ENCODE measurements at regions not wholly inside any gene's neighbourhood (a gene's known extent, or its start where the extent isn't known, plus 50 kb on each side); places are given as distances from the start of the nearest gene placed in this dataset.

DNA sequence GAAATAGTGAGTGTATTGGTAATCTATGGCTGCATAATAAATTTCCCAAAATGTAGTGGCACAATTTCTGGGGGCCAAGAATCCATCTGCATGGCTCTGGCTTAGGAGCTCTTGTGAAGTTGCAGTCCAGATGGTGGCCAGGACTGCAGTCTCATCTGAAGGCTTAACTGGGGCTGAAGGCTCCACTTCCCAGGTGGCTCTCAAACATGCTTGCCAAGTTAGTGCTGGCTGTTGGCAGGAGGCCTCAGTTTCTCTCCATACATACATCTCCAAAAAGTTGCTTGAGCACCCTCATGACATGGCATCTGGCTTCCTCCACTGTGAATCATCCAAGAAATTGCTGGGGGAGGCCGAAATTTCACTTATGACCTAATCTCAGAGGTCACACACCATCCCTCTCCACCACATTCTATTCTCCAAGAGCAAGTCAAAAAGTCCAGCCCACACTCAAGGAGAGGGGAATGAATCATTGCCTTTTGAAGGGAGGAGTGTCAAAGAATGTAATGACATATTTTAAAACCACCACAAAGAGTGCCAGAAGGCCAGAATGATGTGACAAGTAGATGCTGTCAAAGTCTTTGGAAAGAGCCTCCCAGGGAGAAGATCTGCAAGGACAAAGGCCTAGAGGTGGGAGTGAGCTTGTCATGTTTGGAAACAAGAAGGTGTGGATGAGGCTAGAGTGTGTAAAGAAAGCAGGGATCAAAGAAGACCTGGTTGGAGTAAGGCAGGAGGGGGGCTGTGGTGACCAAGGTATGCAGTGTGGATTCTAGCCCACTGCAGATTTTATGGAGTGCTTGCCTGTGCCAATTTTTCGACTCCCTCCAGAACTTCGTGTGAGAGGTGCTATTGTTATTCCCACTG, 566.2 kb downstream of the MIAT start:
- DNase-seq (ENCODE audit: low read depth in 3 of 3): no peak

DNA sequence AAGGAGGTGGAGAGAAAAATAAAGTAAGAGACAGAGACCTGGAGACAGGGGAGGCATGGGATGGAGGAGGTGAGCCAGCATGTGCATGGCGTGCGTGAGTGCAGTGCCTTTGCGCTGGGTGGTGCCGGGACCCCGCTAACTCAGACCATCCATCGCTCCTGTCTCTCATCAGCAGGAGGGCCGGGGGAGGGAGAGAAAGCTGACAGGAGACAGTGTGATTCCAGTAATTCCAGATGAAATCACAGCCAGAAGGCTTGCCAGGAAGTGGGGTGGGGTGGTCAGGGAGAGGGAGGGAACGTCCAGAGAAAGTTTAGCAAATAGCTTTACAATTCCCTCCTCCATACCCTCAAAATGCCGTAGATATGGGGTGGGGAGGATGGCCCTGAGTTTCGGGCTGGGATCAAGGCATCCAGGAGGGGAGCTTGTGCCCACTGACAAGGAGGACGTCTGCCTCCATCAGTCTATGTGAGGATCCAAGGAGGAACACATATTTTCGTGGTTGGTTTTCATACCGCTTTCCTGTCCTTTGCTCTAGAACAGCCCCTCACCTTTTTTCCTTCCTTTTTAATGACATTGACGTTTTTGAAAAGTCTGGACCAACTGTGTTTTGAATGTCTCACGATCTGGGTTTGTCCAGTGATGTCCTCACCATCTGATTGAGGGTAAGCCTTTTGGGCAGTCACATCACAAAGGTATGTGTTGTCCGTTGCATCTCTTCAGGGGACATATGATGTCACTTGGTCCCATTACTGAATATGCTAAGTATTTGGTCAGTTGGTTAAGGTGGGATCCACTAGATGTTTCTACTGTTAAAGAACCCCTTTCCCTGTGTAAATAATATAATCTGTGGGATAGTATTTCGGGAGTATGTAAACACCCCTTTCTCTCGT, 567.3 kb downstream of the MIAT start:
- no peak for DNase-seq (ENCODE audit: low read depth in 3 of 3)

GRCh38 chr22:27226666-27227065, 569.3 kb downstream of the MIAT start:
- DNase-seq (ENCODE audit: low read depth in 3 of 3): no peak

DNA sequence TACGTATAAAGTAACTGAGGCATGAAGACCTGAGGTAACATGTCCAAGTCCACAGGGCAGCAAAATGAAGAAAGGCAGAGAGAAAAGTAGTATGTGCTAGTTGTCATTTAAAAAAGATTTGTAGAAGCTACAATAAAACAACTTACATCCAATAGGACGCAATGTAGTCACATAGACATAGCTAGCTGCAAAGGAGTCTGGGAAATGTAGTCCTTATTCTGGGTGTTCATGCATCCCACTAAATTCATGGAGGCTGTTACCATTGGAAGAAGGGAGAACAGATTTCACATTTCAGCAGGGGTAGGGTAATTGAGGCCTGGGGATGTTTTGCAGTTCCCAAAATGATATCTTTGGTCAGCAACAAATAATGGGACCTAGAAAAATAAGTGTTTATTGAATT, 571.4 kb downstream of the MIAT start:
- no peak for DNase-seq (ENCODE audit: low read depth in 3 of 3)

DNA sequence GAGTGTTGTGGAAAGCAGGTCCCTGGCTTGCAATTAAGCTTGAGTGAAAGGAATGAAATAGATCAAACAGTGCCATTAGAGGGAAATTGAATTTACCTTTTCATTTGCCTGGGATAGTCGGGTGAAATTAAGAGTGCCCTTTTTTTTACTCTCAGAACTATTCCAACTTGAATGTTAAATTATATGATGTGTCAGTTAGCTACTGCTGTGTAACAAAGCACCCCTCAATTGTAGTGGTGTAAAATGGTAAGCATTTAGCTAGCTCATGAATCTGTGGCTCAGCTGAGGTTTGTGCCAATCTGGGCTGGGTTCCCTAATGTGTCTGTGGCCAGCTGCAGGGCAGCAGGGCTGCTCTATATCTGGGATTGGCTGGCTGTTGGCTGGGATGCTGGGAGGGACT, 571.4 kb downstream of the MN1 start:
- no peak for DNase-seq (ENCODE audit: low read depth in 3 of 3)

- no peak for DNase-seq (ENCODE audit: low read depth in 3 of 3)
These were observed 570.3 kb downstream of the MN1 start for GRCh38 chr22:27231266-27231665.

DNA sequence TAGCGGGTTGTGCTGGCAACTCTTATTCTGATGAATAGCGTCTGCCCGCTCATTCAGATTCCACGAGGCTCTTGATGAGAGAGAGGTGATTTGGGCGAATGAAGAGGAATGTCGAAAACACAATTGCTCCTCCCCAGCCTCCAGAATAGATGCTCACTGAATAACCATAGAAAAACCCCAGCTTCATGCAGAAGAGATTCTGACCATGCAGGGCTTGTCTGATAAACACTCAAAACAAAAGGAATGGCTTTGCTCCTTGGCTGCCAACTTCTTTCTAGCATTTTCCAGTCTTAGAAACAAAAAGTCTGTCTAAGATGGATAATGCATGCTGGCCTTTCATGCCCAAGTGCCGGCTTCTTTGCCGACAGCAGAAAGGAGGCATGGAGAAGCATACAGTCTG, 569.5 kb downstream of the MN1 start:
- no peak for DNase-seq (ENCODE audit: low read depth in 3 of 3)

GRCh38 chr22:27237080-27237741, 564.3 kb downstream of the MN1 start:
- DNase-seq (ENCODE audit: low read depth in 3 of 3): no peak

- no peak for DNase-seq (ENCODE audit: low read depth in 3 of 3)
These were observed 562.5 kb downstream of the MN1 start for GRCh38 chr22:27238935-27239510.

DNA sequence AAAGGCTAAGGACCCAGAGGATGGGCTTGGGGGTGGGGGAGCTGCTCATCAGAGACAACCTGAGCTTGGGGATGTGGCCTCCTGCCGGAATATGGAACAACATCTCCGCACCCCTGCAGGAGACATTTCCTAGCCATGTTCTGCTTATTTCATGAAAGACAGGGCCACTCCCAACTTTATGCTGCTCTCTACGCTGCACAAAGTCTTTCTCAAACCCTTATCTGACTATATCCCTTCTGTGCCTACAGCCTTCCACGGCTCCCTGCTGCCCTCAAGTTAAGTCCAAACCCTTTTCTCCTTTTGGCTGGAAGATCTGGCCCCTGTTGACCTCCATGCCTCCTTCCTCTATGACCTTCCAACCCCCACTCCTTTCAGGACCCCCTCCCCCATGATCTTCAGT, 562.0 kb downstream of the MN1 start:
- no peak for DNase-seq (ENCODE audit: low read depth in 3 of 3)

- DNase-seq (ENCODE audit: low read depth in 3 of 3): no peak
These were observed 561.1 kb downstream of the MN1 start for GRCh38 chr22:27240298-27241075.

DNA sequence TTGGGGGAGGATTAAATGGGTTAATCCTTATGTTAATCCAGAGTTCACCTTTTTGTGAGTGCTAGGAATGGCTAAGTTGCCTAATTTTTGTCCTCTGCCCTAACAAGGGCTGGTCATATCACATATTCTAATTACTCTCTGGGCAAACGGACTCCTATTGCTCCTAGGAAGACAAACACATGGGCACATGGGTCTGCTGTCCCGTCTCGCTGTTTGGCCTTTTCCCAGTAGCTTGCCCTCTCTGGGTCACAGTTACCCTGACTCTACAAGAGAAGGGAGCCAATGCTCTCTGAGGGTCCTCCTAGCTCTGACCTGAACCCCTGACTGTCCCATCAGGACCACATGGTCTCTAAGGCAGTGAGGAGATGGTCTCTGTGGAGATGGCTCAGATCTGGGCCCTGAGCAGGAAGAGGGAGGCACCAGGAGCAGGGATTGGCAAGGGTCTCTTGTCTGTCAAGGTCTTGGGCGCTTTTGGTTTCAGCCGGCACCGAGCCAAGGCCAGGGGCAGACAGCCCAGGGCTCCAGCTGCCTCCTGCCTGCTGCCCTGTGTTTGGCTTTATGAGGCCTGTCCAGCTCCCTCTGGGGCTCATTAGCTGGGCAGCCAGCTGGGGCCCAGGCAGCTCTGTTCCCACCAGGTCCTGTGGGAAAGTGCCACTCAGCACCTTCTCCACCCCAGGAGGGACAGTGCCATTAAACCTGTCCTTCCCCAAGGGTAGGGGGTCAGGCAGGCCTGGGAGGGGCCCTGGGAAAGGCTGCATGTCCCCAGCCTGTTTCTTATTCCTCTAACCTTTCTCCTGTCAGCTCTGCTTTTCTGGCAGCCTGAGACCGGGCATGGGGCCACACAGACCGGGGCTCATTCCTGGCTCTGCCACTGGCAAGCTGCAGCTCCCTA, 559.9 kb downstream of the MN1 start:
- DNase-seq (ENCODE audit: low read depth in 3 of 3): no peak

DNA sequence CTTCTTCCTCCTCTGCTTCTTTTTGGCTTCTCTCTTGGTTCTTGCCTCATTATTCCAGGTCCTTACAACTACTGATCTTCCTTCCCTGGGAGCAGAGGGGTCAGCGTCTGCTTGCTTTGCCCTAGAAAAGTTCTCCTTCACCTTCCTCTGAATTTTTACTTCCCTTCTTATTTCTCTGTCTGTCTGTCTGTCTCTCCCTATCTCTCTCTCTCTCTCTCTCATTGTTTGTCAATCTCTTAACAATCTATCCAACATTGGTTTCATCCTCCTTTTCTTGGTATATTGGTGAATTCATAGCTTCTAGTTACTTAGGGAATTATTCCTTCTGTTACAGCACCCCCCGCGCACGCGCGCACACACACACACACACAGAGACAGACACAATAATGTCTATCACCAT, 559.1 kb downstream of the MN1 start:
- no peak for DNase-seq (ENCODE audit: low read depth in 3 of 3)

- no peak for DNase-seq (ENCODE audit: low read depth in 3 of 3)
These were observed 558.5 kb downstream of the MN1 start for GRCh38 chr22:27242917-27243589.

GRCh38 chr22:27244328-27244727, 557.2 kb downstream of the MN1 start:
- no peak for DNase-seq (ENCODE audit: low read depth in 3 of 3)

GRCh38 chr22:27245056-27245455, 556.5 kb downstream of the MN1 start:
- no peak for DNase-seq (ENCODE audit: low read depth in 3 of 3)

DNA sequence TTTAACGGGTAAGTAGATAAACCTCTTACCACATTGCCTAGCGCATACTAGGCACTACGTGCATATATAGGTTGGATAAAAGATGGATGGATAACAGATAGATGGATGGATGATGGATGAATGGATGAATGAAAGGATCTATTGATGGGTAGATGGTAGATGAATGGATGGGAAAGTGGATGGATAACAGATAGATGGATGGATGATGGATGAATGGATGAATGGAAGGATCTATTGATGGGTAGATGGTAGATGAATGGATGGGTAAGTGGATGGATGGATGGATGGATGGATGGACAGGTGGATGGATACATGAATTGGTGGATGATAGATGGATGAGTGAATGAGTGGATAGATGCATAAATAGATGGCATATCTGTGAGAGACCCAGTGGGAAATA, 555.0 kb downstream of the MN1 start:
- no peak for DNase-seq (ENCODE audit: low read depth in 3 of 3)

DNA sequence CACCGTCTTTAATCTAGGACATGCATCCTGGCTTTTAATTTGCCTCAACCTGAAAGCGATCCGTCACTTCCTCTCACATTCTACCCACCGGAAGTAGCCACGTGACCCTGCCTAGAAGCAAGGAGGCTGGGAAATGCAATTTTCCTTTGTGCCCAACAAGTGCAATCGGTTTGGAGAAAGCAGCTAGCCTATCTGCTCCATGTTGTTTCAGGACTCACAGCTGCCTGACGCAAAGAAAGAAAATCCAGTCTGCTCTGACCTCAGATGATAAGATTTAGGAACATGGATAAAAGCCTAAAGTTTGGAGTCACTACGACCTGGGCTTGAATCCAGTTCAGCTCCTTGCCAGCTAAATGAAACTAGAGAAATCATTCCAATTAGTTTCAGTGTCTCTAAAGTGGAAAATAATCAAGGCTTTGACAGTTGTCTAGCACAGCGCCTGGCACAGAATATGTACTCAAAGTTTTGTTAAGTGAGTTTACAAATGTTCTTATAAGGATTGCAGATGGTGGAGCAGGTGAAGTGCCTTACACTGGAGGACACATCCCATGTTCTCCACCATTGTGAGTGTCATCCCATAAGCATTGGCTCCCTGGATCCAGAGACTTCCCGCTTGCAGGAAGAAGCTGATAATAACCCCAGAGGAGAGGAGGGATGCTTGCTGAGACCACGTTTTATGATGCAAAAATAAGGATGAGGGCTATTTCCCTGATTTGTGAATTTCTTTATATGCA, 553.7 kb downstream of the MN1 start:
- DNase-seq (ENCODE audit: low read depth in 3 of 3): no peak

- no peak for DNase-seq (ENCODE audit: low read depth in 3 of 3)
These were observed 551.1 kb downstream of the MN1 start for GRCh38 chr22:27250418-27250817.

All from stimulated activated CD4-positive, alpha-beta T cell treated with anti-CD3 and anti-CD28 coated beads, TNF-alpha, amount 100 ng/mL, for 4 hours (primary cell).